CD8-positive, alpha-beta memory T cell (primary cell): ENCODE measurements at regions not wholly inside any gene's neighbourhood (a gene's known extent, or its start where the extent isn't known, plus 50 kb on each side); places are given as distances from the start of the nearest gene placed in this dataset.
"Not testable (repeated sequence)": the region's sequence is repeated elsewhere in the genome, so short reads cannot be mapped to it uniquely, and the experiment has no call there.

Experiments used
- CTCF ChIA-PET: fragments of 350-600 bp; sonication (Branson Sonifier 250); formaldehyde crosslinking; loops from one replicate; lab custom pipeline; 2021; ENCODE audit warnings: antibody characterized with exemption; lab: Charles Lee
- POLR2A ChIA-PET: fragments of 350-600 bp; sonication (Branson Sonifier 250); formaldehyde crosslinking; loops from one replicate; lab custom pipeline; 2021; ENCODE audit warnings: antibody characterized with exemption; lab: Charles Lee
- DNase-seq, 5 donors: peaks; one replicate each; pipeline versions ENCODE4 v3.0.0 to v3.0.0-alpha.2; 2020 to 2022; ENCODE audit warnings: mixed read lengths in 1 of 5
- H3K27ac ChIP-seq: one replicate; pipeline ENCODE4 v1.7.0; 2013; ENCODE audit warnings: low read depth, mild to moderate bottlenecking, low read length, moderate library complexity
- H3K27me3 ChIP-seq: 2 replicates; pipeline ENCODE4 v1.7.0; 2013; ENCODE audit warnings: low read length, mild to moderate bottlenecking; ENCODE audit not compliant: insufficient read depth, poor library complexity, severe bottlenecking
- H3K36me3 ChIP-seq: 2 replicates; pipeline ENCODE4 v1.7.0; 2013; ENCODE audit warnings: mild to moderate bottlenecking, low read length, moderate library complexity; ENCODE audit not compliant: insufficient read depth
- H3K4me1 ChIP-seq: 2 replicates; pipeline ENCODE4 v1.7.0; 2013; ENCODE audit warnings: mild to moderate bottlenecking, low read length, moderate library complexity; ENCODE audit not compliant: insufficient read depth
- H3K4me3 ChIP-seq: 2 replicates; pipeline ENCODE4 v1.7.0; 2013; ENCODE audit warnings: mild to moderate bottlenecking, low read length
- H3K9me3 ChIP-seq: 2 replicates; pipeline ENCODE4 v1.7.0; 2013; ENCODE audit warnings: mild to moderate bottlenecking, low read length
- H3K27ac Mint-ChIP-seq, 8 donors: one replicate each; pipeline ENCODE4 v1.8.0; 2020 to 2021; ENCODE audit warnings: mixed read lengths in 8 of 8, mild to moderate bottlenecking in 6 of 8, inconsistent platforms in 3 of 8, moderate library complexity in 3 of 8
- H3K27me3 Mint-ChIP-seq, 2 donors: one replicate each; pipeline ENCODE4 v1.8.0; 2020 to 2021; ENCODE audit warnings: mixed read lengths in 2 of 2, mild to moderate bottlenecking in 1 of 2, moderate library complexity in 1 of 2
- H3K36me3 Mint-ChIP-seq, 3 donors: one replicate each; pipeline ENCODE4 v1.8.0; 2020 to 2021; ENCODE audit warnings: mixed read lengths in 3 of 3, inconsistent platforms in 1 of 3, mild to moderate bottlenecking in 1 of 3
- H3K4me1 Mint-ChIP-seq, 3 donors: one replicate each; pipeline ENCODE4 v1.8.0; 2020 to 2021; ENCODE audit warnings: mixed read lengths in 3 of 3, inconsistent platforms in 1 of 3, mild to moderate bottlenecking in 1 of 3
- H3K4me3 Mint-ChIP-seq, 7 donors: one replicate each; pipeline ENCODE4 v1.8.0; 2020 to 2021; ENCODE audit warnings: mixed read lengths in 7 of 7, mild to moderate bottlenecking in 6 of 7, moderate library complexity in 4 of 7, inconsistent platforms in 2 of 7
- H3K9me3 Mint-ChIP-seq, 5 donors: one replicate each; pipeline ENCODE4 v1.8.0; 2020 to 2022; ENCODE audit warnings: mixed read lengths in 5 of 5, mild to moderate bottlenecking in 3 of 5, moderate library complexity in 2 of 5, inconsistent platforms in 1 of 5

- H3K4me1 ChIP-seq, H3K27me3 ChIP-seq, DNase-seq, H3K27me3 Mint-ChIP-seq, H3K36me3 ChIP-seq, H3K9me3 ChIP-seq, CTCF ChIA-PET, H3K27ac ChIP-seq, POLR2A ChIA-PET, H3K4me3 ChIP-seq: not testable (repeated sequence)
- Mint-ChIP-seq H3K36me3 (peaks cover 1 to 40% (median 5%) of the 10 kb centered on the region in 3 donors), H3K4me3 (peak overlapping the region in 3 of 7 donors; percentile 47 to 58 (median 55)), H3K4me1 (peaks cover 30 to 55% (median 34%) of the 10 kb centered on the region in 3 donors), H3K9me3 (peaks cover 14 to 26% (median 20%) of the 10 kb centered on the region in 5 donors), H3K27ac (peak overlapping the region in 3 of 8 donors; percentile 10 to 60 (median 15))
Measured at GRCh38 chr1:168457296-168457695, 86.5 kb downstream of the XCL2 start.

- Histone ChIP-seq H3K27ac (no peak overlapping the region), H3K4me1 (no peaks in the 10 kb centered on the region), H3K9me3 (no peaks in the 10 kb centered on the region), H3K36me3 (no peaks in the 10 kb centered on the region), H3K4me3 (no peak overlapping the region), H3K27me3 (no peaks in the 10 kb centered on the region)
- CTCF ChIA-PET: no interaction called here
- H3K27me3 Mint-ChIP-seq: no peaks in the 10 kb centered on the region
- H3K9me3 Mint-ChIP-seq: peaks cover 12 to 16% (median 15%) of the 10 kb centered on the region in 5 donors
- H3K27ac Mint-ChIP-seq: peak overlapping the region in 3 of 8 donors; percentile 11 to 59 (median 35)
- DNase-seq: no peak
- H3K4me3 Mint-ChIP-seq: no peak overlapping the region
- H3K4me1 Mint-ChIP-seq: peaks cover 35 to 59% (median 36%) of the 10 kb centered on the region in 3 donors
- POLR2A ChIA-PET: no interaction called here
- H3K36me3 Mint-ChIP-seq: peaks cover 0 to 41% (median 1%) of the 10 kb centered on the region in 3 donors
Measured at GRCh38 chr1:168455764-168456163, 88.0 kb downstream of the XCL2 start.

GRCh38 chr1:168454211-168454815 is 89.5 kb downstream of the XCL2 start:
- peaks cover 0 to 35% (median 0%) of the 10 kb centered on the region in 3 donors for H3K36me3 Mint-ChIP-seq
- Histone ChIP-seq H3K27me3 (no peaks in the 10 kb centered on the region), H3K4me3 (no peak overlapping the region), H3K9me3 (no peaks in the 10 kb centered on the region), H3K36me3 (no peaks in the 10 kb centered on the region), H3K4me1 (no peaks in the 10 kb centered on the region), H3K27ac (no peak overlapping the region)
- DNase-seq: no peak
- H3K27me3 Mint-ChIP-seq: no peaks in the 10 kb centered on the region
- peaks cover 7 to 12% (median 9%) of the 10 kb centered on the region in 5 donors for H3K9me3 Mint-ChIP-seq
- peaks cover 35 to 59% (median 36%) of the 10 kb centered on the region in 3 donors for H3K4me1 Mint-ChIP-seq
- H3K4me3 Mint-ChIP-seq: no peak overlapping the region
- CTCF ChIA-PET: interaction anchor here (0.7 to 1.7 kb wide), 4 partner anchors 8 to 149 kb away, joined by 3 read pairs; no protein-coding TSS in a partner anchor
- POLR2A ChIA-PET: no interaction called here
- no peak overlapping the region for H3K27ac Mint-ChIP-seq

- no peaks in the 10 kb centered on the region for H3K36me3 ChIP-seq
- H3K9me3 Mint-ChIP-seq: peaks cover 0 to 10% (median 8%) of the 10 kb centered on the region in 5 donors
- no peak overlapping the region for H3K27ac ChIP-seq
- H3K4me3 Mint-ChIP-seq: no peak overlapping the region
- H3K4me1 Mint-ChIP-seq: peaks cover 33 to 56% (median 37%) of the 10 kb centered on the region in 3 donors
- ChIA-PET POLR2A (no interaction called here), CTCF (interaction anchor here (1.2 to 1.7 kb wide), 2 partner anchors 82 to 150 kb away, joined by 3 read pairs; no protein-coding TSS in a partner anchor)
- peak overlapping the region in 1 of 8 donors; percentile 56 for H3K27ac Mint-ChIP-seq
- peaks cover 0 to 26% (median 0%) of the 10 kb centered on the region in 3 donors for H3K36me3 Mint-ChIP-seq
- no peak for DNase-seq
- H3K4me1 ChIP-seq: no peaks in the 10 kb centered on the region
- H3K27me3 ChIP-seq: no peaks in the 10 kb centered on the region
- no peaks in the 10 kb centered on the region for H3K9me3 ChIP-seq
- H3K4me3 ChIP-seq: no peak overlapping the region
- H3K27me3 Mint-ChIP-seq: no peaks in the 10 kb centered on the region
Measured at GRCh38 chr1:168453056-168453455, 90.7 kb downstream of the XCL2 start.

- Histone ChIP-seq H3K4me1 (no peaks in the 10 kb centered on the region), H3K9me3 (no peaks in the 10 kb centered on the region), H3K36me3 (no peaks in the 10 kb centered on the region), H3K27ac (no peak overlapping the region), H3K4me3 (no peak overlapping the region), H3K27me3 (no peaks in the 10 kb centered on the region)
- H3K27ac Mint-ChIP-seq: peak overlapping the region in 1 of 8 donors; percentile 67
- H3K4me3 Mint-ChIP-seq: no peak overlapping the region
- CTCF ChIA-PET: interaction anchor here (0.8 kb wide), 1 partner anchor 110 kb away, joined by 3 read pairs; no protein-coding TSS in a partner anchor
- peaks cover 26 to 51% (median 34%) of the 10 kb centered on the region in 3 donors for H3K4me1 Mint-ChIP-seq
- peaks cover 0 to 10% (median 8%) of the 10 kb centered on the region in 5 donors for H3K9me3 Mint-ChIP-seq
- H3K27me3 Mint-ChIP-seq: no peaks in the 10 kb centered on the region
- peaks cover 0 to 25% (median 0%) of the 10 kb centered on the region in 3 donors for H3K36me3 Mint-ChIP-seq
- DNase-seq: no peak
- POLR2A ChIA-PET: no interaction called here
Measured at GRCh38 chr1:168452329-168452728, 91.5 kb downstream of the XCL2 start.

GRCh38 chr1:168447871-168448270 is 95.9 kb downstream of the XCL2 start:
- POLR2A ChIA-PET: no interaction called here
- CTCF ChIA-PET: interaction anchor here (1.1 kb wide), 1 partner anchor 12 kb away, joined by 4 read pairs; no protein-coding TSS in a partner anchor
- Mint-ChIP-seq H3K4me3 (no peak overlapping the region), H3K27ac (peak overlapping the region in 1 of 8 donors; percentile 14), H3K9me3 (peaks cover 0 to 9% (median 6%) of the 10 kb centered on the region in 5 donors), H3K36me3 (peaks cover 0 to 33% (median 0%) of the 10 kb centered on the region in 3 donors), H3K4me1 (peaks cover 53 to 62% (median 60%) of the 10 kb centered on the region in 3 donors), H3K27me3 (no peaks in the 10 kb centered on the region)
- DNase-seq: no peak
- no peak overlapping the region for H3K27ac ChIP-seq
- no peaks in the 10 kb centered on the region for H3K27me3 ChIP-seq
- H3K9me3 ChIP-seq: no peaks in the 10 kb centered on the region
- H3K4me3 ChIP-seq: no peak overlapping the region
- H3K4me1 ChIP-seq: peaks cover 43% of the 10 kb centered on the region
- no peaks in the 10 kb centered on the region for H3K36me3 ChIP-seq

- DNase-seq: no peak
- Mint-ChIP-seq H3K4me3 (peak overlapping the region in 1 of 7 donors; percentile 2), H3K9me3 (no peaks in the 10 kb centered on the region), H3K27me3 (no peaks in the 10 kb centered on the region), H3K4me1 (peaks cover 57 to 69% (median 66%) of the 10 kb centered on the region in 3 donors), H3K36me3 (peaks cover 0 to 15% (median 0%) of the 10 kb centered on the region in 3 donors), H3K27ac (peak overlapping the region in 3 of 8 donors; percentile 13 to 83 (median 34))
- no peaks in the 10 kb centered on the region for H3K27me3 ChIP-seq
- H3K9me3 ChIP-seq: no peaks in the 10 kb centered on the region
- H3K4me3 ChIP-seq: no peak overlapping the region
- POLR2A ChIA-PET: interaction anchor here (0.6 to 0.8 kb wide), 2 partner anchors 15 to 20 kb away, joined by 3 read pairs; no protein-coding TSS in a partner anchor
- H3K36me3 ChIP-seq: no peaks in the 10 kb centered on the region
- no peak overlapping the region for H3K27ac ChIP-seq
- H3K4me1 ChIP-seq: peaks cover 48% of the 10 kb centered on the region
- CTCF ChIA-PET: interaction anchor here (0.9 to 1.1 kb wide), 2 partner anchors 9 to 103 kb away, joined by 3 to 4 read pairs; no protein-coding TSS in a partner anchor
Measured at GRCh38 chr1:168446081-168446480, 97.7 kb downstream of the XCL2 start.

- POLR2A ChIA-PET: interaction anchor here (0.7 to 1.2 kb wide), 2 partner anchors 71 to 78 kb away, joined by 3 read pairs; no protein-coding TSS in a partner anchor
- Mint-ChIP-seq H3K36me3 (peaks cover 0 to 9% (median 0%) of the 10 kb centered on the region in 3 donors), H3K9me3 (no peaks in the 10 kb centered on the region), H3K4me1 (peaks cover 78 to 91% (median 82%) of the 10 kb centered on the region in 3 donors), H3K27ac (peak overlapping the region; percentile 43 to 94 (median 76)), H3K27me3 (no peaks in the 10 kb centered on the region), H3K4me3 (peak overlapping the region; percentile 37 to 72 (median 63))
- peaks cover 66% of the 10 kb centered on the region for H3K4me1 ChIP-seq
- no peaks in the 10 kb centered on the region for H3K27me3 ChIP-seq
- no peaks in the 10 kb centered on the region for H3K9me3 ChIP-seq
- DNase-seq: peak in 3 of 5 donors; percentile 41 to 67 (median 49)
- CTCF ChIA-PET: interaction anchor here (0.7 to 6.3 kb wide), 8 partner anchors 11 to 160 kb away, joined by 3 to 116 read pairs (median 4); no protein-coding TSS in a partner anchor
- no peak overlapping the region for H3K4me3 ChIP-seq
- H3K27ac ChIP-seq: no peak overlapping the region
- H3K36me3 ChIP-seq: no peaks in the 10 kb centered on the region
Measured at GRCh38 chr1:168443899-168444298, 99.9 kb downstream of the XCL2 start.
